Stimulated activated naive CD8-positive, alpha-beta T cell treated with anti-CD3 and anti-CD28 coated beads, Interleukin-15, amount 100 ng/mL, for 72 hours (primary cell): ENCODE measurements at regions not wholly inside any gene's neighbourhood (a gene's known extent, or its start where the extent isn't known, plus 50 kb on each side); places are given as distances from the start of the nearest gene placed in this dataset.
A peak's percentile ranks its signal among the peaks of the same experiment; 100 is the strongest.
"Not testable (repeated sequence)": the region's sequence is repeated elsewhere in the genome, so short reads cannot be mapped to it uniquely, and the experiment has no call there.

Experiments used
- ATAC-seq: fragments of 150-1000 bp; cut with Tn5 transposase; 2 replicates; pipeline ENCODE4 v1.10.0; 2021; ENCODE audit warnings: mild to moderate bottlenecking, moderate library complexity
- DNase-seq, 2 donors: peaks; one replicate each; pipeline ENCODE4 v3.0.0; 2021 to 2022
- H3K27ac Mint-ChIP-seq, 2 donors: one replicate each; pipeline ENCODE4 v1.8.0; 2022; ENCODE audit warnings: mild to moderate bottlenecking in 2 of 2, mixed read lengths in 2 of 2, moderate library complexity in 2 of 2
- H3K27me3 Mint-ChIP-seq: one replicate; pipeline ENCODE4 v1.8.0; 2022; ENCODE audit warnings: mixed read lengths
- H3K4me1 Mint-ChIP-seq: one replicate; pipeline ENCODE4 v1.8.0; 2022; ENCODE audit warnings: mild to moderate bottlenecking, mixed read lengths
- H3K4me3 Mint-ChIP-seq, 2 donors: one replicate each; pipeline ENCODE4 v1.8.0; 2022; ENCODE audit warnings: mild to moderate bottlenecking in 2 of 2, mixed read lengths in 2 of 2, moderate library complexity in 1 of 2
- H3K9me3 Mint-ChIP-seq, 2 donors: one replicate each; pipeline ENCODE4 v1.8.0; 2022; ENCODE audit warnings: mixed read lengths in 2 of 2

DNA sequence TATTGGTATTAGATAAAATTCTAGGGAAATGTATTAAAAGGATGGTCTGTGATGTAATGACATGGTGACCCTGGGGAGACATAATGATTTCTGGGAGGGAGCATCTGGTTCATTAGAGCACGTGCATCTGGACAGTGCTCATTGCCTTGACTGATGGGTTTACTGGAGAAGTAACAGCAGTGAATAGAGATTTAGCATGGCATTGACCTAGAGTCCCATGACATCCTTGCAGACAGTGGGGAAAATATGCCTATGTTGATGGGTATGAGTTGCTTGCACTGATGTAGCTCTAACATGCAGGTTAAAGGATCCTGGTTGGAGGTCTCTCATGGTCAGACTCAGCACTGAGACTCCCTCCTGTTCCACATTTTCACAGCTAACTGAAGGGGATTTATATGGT, 164.1 kb upstream of the OLIG3 start:
- Mint-ChIP-seq H3K4me3 (no peak overlapping the region), H3K27ac (no peak overlapping the region), H3K9me3 (peaks cover 0 to 13% of the 10 kb centered on the region in 2 donors), H3K4me1 (peaks cover 31% of the 10 kb centered on the region), H3K27me3 (no peaks in the 10 kb centered on the region)
- ATAC-seq (no peak), DNase-seq (no peak)

DNA sequence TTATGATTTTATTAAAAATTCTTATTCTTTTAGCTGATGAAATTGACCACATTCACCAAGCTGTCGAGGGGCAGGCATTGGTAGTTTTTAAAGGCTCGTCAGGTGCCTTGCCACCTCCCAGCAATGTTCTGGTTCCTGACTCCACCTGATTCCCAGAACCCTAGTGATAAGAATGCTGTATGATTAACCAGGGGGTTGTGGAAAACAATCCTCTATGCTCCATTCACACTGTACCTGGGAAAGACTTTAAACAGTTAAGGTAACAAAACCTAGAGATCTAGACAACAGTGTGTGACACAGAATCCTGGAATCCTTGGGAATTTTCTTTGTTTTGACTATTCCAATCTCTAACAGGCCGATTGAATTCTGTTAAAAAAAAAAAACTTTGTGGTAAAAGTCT, 165.7 kb upstream of the OLIG3 start:
- ATAC-seq (no peak), DNase-seq (no peak)
- Mint-ChIP-seq H3K27me3 (no peaks in the 10 kb centered on the region), H3K9me3 (peaks cover 0 to 5% of the 10 kb centered on the region in 2 donors), H3K4me1 (peaks cover 31% of the 10 kb centered on the region), H3K27ac (no peak overlapping the region), H3K4me3 (no peak overlapping the region)

DNA sequence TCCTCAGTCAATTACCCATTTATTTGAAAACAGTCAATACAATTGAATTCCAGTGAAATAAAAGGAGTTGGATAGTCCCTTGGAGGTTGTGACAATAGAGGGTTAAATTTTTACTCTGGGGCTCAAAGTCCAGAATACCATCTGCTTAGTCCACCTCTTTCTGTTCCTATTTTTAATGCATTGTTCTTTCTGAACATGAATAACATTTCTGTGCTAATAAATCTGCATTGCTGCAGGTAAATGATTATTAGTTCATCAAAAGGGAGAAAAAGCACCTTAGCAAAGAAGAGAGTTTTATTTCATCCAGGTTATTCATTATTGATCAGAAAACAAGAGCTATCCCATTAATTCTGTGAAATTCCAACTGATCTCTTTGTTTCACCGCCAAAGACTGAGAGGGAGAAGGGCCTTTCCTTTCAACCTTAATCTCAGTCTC, 166.1 kb upstream of the OLIG3 start:
- DNase-seq (no peak), ATAC-seq (no peak)
- Mint-ChIP-seq H3K27me3 (no peaks in the 10 kb centered on the region), H3K4me3 (no peak overlapping the region), H3K9me3 (peaks cover 0 to under 1% of the 10 kb centered on the region in 2 donors), H3K27ac (no peak overlapping the region), H3K4me1 (peaks cover 31% of the 10 kb centered on the region)

DNA sequence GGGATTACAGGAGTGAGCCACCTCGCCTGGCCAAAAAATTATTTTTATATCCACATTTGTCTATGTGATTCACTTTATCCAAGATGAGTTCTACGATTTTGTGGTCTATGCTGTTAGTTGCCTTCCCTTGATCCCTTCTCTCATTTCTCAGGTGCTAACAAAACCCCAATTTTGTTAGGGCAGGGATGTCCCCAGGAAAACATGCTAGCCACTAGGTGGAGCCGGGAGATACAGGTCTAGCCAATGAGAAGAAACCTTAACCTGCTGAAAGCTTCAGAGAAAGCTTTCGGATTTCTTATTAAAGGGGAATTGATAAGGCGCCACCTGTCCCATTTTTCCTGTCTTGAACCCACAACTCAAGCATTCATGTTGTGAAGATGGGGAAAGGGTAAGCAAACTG, 167.4 kb upstream of the OLIG3 start:
- no peaks in the 10 kb centered on the region for H3K27me3 Mint-ChIP-seq
- H3K4me3 Mint-ChIP-seq = no peak overlapping the region
- no peaks in the 10 kb centered on the region for H3K9me3 Mint-ChIP-seq
- DNase-seq (peak in 1 of 2 donors; percentile 51), ATAC-seq (no peak)
- H3K27ac Mint-ChIP-seq = no peak overlapping the region
- H3K4me1 Mint-ChIP-seq = peaks cover 32% of the 10 kb centered on the region

DNA sequence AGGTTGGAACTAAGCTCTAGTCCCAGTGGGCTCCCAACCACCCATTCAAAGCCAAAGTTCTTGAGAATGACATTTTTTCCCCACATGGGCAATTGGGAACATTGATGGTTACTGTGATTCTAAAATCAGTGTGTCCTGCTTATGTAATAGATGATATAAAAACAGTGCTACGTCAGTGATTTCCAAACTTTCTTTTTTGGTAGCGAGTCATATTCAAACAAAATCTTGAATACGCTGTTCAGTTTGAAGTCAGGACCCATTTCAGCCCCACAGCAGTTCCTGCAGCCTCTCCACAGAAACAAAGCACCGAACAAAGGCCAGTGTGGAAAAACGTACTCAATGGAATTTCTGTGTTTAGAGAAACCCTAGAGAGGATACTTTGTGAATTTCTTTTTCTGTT, 170.0 kb upstream of the OLIG3 start:
- DNase-seq (no peak), ATAC-seq (no peak)
- H3K4me3 Mint-ChIP-seq = no peak overlapping the region
- no peaks in the 10 kb centered on the region for H3K27me3 Mint-ChIP-seq
- no peak overlapping the region for H3K27ac Mint-ChIP-seq
- no peaks in the 10 kb centered on the region for H3K9me3 Mint-ChIP-seq
- H3K4me1 Mint-ChIP-seq = peaks cover 14% of the 10 kb centered on the region

DNA sequence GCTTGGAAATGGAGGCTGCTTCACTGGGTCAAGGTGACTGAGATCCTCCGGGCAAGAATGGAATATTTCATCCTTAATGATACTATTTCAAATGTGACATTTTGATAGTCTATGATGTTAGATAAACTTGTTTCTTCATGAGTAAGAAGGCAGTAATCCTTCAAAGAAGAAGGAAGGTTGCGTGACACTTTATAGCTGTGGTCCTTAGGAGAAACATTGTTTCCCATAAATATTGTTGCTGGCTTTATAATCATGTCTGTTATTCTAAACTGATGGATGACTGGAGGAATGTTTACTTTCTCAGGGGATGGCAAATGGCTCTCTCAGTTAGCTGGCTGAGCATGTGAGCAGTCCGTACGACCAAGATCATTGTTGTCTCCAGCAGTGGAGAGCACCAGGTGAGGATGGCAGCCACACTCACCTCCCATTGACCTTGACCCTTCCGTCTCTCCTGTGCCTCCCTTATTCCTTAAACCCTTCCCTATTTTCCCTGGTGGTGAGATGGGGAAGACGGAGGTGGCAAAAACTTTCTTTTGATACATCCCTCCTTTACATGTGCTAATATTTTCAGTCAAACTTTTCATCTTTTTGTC, 171.2 kb upstream of the OLIG3 start:
- Mint-ChIP-seq H3K9me3 (no peaks in the 10 kb centered on the region), H3K27me3 (peaks cover 9% of the 10 kb centered on the region), H3K4me1 (peaks cover 14% of the 10 kb centered on the region), H3K27ac (peak overlapping the region in 1 of 2 donors; percentile 88), H3K4me3 (no peak overlapping the region)
- ATAC-seq (no peak), DNase-seq (no peak)

DNA sequence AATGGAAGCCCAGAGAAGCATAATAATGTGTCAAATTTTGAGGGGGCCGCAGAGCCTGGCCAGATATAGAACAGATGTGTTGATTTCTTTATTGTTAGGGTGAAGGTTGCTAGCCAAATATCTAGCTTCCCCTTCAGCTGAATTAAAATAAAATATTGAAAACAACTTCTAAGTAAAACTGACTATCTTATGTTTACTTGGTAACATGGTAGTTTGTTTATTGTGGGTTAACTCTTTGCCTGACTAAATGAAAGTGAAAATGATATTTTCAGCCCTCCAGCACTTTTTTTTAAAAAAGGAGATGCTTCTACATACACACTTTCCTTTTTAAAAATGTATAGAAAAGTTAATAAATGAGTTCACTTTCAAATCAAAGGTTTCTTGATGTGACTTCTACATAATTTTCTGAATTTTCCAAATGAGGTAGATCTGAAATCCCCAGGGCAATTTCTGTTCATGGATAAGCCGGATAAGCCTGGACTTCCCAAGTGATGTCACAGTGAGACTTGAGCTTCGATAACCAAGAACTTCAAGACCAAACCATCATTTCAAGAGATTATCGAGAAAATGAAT, 172.1 kb upstream of the OLIG3 start:
- no peak overlapping the region for H3K4me3 Mint-ChIP-seq
- DNase-seq (no peak), ATAC-seq (no peak)
- H3K27ac Mint-ChIP-seq = no peak overlapping the region
- peaks cover 14% of the 10 kb centered on the region for H3K4me1 Mint-ChIP-seq
- H3K27me3 Mint-ChIP-seq = peaks cover 15% of the 10 kb centered on the region
- H3K9me3 Mint-ChIP-seq = peaks cover 0 to 5% of the 10 kb centered on the region in 2 donors

DNA sequence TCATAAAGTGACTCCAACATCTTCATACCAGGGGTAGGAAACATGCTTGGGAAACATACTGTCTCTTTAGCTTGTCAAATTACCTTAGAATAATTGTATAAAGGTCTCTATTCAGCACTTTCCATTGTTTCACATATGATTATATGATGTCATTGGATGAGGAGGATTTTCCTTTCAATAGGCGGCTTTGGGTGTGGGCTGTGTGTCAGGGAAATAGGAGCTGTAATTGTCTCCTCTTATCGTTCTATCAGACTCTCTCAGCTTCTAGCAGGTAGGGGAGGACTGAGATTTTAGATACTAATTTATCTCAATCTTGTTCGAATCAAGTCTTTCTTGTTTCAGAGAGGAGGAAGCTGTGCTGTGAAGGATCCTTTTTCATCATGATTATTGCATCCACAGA, 179.4 kb upstream of the OLIG3 start:
- ATAC-seq (no peak), DNase-seq (no peak)
- Mint-ChIP-seq H3K4me1 (peaks cover 24% of the 10 kb centered on the region), H3K27me3 (peaks cover 39% of the 10 kb centered on the region), H3K9me3 (peaks cover 0 to 5% of the 10 kb centered on the region in 2 donors), H3K27ac (no peak overlapping the region), H3K4me3 (no peak overlapping the region)

DNA sequence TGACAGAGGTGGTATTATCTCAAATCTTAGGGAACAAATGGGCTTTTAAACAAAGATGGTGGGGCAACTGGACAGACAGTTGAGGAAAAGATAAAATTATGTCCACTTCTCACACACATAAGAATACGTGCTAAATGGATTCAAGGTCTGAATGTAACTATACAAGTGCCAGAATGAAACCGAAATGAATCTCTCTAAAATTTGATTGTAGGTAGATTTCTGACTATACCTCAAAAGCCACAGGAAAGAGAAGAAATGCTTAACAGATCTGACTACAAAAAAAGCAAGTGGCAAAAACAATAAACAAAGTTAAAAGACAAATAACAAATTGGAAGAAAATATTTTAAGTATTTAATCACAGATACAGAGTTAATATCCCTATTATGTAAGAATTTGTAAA, 182.7 kb upstream of the OLIG3 start:
- H3K27me3 Mint-ChIP-seq = peaks cover 23% of the 10 kb centered on the region
- H3K4me1 Mint-ChIP-seq = peaks cover 43% of the 10 kb centered on the region
- DNase-seq (no peak), ATAC-seq (peak; percentile 75)
- H3K9me3 Mint-ChIP-seq = peaks cover 0 to 4% of the 10 kb centered on the region in 2 donors
- H3K4me3 Mint-ChIP-seq = peak overlapping the region; percentile 34 to 85
- H3K27ac Mint-ChIP-seq = peak overlapping the region in 1 of 2 donors; percentile 14

DNA sequence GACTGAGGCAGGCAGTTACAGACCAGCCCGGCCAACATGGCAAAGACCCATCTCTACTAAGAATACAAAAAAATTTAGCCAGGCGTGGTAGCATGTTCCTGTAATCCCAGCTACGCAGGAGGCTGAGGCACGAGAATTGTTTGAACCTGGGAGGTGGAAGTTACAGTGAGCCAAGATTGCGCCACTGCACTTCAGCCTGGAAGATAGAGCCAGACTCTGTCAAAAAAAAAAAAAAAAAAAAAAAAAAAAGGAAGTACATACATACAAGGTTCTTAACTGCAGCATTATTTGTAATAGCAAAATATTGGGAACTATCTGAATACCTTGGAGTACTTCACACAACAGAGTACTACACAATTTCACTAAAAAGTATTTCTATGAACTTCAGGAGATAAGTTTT, 183.5 kb upstream of the OLIG3 start:
- ATAC-seq (no peak), DNase-seq (no peak)
- peaks cover 43% of the 10 kb centered on the region for H3K4me1 Mint-ChIP-seq
- no peak overlapping the region for H3K27ac Mint-ChIP-seq
- peaks cover 0 to 4% of the 10 kb centered on the region in 2 donors for H3K9me3 Mint-ChIP-seq
- peak overlapping the region; percentile 4 to 85 for H3K4me3 Mint-ChIP-seq
- H3K27me3 Mint-ChIP-seq = peaks cover 23% of the 10 kb centered on the region

DNA sequence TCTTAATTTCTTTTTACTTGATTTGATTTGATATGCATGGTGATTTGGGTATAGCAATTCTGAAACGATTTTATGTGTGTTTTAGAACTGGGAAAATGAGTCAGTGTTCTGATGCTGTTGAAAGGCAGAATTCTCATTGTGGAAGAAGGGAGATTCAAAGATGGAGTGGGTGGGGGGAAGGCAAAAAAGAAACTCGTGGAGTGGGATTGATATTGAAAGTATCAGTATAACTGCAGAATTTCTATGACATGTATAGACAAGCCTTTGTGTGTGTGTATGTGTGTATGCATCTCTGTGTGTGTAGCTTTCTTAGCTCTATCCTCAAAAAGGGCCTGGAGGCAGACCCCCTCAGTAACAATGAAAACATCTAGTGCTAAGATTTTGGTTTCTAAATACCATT, 184.3 kb upstream of the OLIG3 start:
- Mint-ChIP-seq H3K27ac (peak overlapping the region; percentile 1 to 69), H3K4me3 (peak overlapping the region; percentile 4 to 8), H3K9me3 (peaks cover 0 to 4% of the 10 kb centered on the region in 2 donors), H3K4me1 (peaks cover 43% of the 10 kb centered on the region), H3K27me3 (peaks cover 18% of the 10 kb centered on the region)
- DNase-seq (peak in 1 of 2 donors; percentile 23), ATAC-seq (peak; percentile 81)

DNA sequence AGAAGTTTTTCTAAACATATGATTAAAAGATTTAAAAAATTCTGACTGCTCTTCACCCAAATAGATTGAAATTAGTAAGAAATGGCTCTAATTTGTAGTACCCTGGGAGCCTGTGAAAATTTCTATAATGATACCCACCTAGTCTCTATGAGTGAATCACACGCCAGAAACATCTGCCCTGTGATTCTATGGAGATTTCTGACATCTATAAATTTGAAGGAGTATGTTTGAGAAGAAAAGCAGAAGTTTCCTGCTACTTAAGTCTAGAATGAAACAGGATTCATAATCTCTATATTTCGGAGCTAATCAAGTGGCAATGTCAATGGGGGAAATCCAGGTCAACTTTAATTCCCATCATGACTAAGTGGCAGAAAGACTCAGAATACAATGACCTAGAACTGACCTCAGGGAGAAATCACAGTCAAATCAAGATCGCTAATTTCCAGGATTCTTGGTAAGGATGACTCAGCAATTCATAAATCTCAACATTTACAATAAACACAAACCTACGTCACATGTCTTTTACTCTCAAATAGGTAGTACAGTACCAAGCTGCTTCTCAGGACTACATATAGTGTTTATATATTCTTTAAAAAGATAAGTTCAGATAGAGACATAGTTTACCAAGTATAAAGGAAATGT, 186.2 kb upstream of the TNFAIP3 start:
- peaks cover 0 to 4% of the 10 kb centered on the region in 2 donors for H3K9me3 Mint-ChIP-seq
- ATAC-seq (peak; percentile 62), DNase-seq (no peak)
- peak overlapping the region in 1 of 2 donors; percentile 40 for H3K4me3 Mint-ChIP-seq
- no peak overlapping the region for H3K27ac Mint-ChIP-seq
- peaks cover 20% of the 10 kb centered on the region for H3K27me3 Mint-ChIP-seq
- peaks cover 53% of the 10 kb centered on the region for H3K4me1 Mint-ChIP-seq

DNA sequence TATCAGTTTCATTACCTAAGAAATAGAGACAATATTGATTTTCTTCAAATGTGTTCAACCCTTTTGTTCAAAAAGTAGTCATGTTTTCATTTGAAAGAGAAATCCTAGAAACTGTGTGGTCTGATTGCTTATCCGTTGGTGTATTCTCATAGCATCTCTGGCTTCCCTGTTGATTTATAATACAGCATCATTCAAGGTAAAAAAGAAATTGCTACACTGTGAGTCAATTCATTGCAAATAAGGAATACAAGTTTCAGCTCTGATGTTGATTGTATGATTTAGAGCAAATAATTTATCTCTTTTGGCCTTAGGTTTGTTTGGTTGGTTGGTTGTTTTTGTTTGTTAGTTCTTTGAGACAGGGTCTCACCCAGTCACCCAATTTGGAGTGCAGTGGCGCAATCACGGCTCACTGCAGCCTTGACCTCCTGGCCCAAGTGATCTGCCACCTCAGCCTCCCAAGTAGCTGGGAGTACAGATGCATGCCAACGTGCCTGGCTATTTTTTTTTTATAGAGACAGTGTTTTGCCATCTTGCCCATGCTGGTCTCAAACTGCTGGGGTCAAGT, 185.5 kb upstream of the TNFAIP3 start:
- no peak overlapping the region for H3K27ac Mint-ChIP-seq
- ATAC-seq (no peak), DNase-seq (no peak)
- peaks cover 50% of the 10 kb centered on the region for H3K4me1 Mint-ChIP-seq
- H3K4me3 Mint-ChIP-seq = no peak overlapping the region
- peaks cover 0 to 4% of the 10 kb centered on the region in 2 donors for H3K9me3 Mint-ChIP-seq
- H3K27me3 Mint-ChIP-seq = peaks cover 21% of the 10 kb centered on the region

DNA sequence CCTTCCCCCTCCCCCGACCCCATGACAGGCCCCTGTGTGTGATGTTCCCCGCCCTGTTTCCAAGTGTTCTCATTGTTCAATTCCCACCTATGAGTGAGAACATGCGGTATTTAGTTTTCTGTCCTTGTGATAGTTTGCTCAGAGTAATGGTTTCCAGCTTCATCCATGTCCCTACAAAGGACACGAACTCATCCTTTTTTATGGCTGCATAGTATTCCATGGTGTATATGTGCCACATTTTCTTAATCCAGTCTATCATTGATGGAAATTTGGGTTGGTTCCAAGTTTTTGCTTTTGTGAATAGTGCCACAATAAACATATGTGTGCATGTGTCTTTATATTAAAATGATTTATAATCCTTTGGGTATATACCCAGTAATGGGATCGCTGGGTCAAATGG, 184.4 kb upstream of the TNFAIP3 start:
- ATAC-seq, H3K27ac Mint-ChIP-seq, H3K9me3 Mint-ChIP-seq, H3K4me3 Mint-ChIP-seq, DNase-seq: not testable (repeated sequence)
- Mint-ChIP-seq H3K4me1 (peaks cover 45% of the 10 kb centered on the region), H3K27me3 (peaks cover 28% of the 10 kb centered on the region)

DNA sequence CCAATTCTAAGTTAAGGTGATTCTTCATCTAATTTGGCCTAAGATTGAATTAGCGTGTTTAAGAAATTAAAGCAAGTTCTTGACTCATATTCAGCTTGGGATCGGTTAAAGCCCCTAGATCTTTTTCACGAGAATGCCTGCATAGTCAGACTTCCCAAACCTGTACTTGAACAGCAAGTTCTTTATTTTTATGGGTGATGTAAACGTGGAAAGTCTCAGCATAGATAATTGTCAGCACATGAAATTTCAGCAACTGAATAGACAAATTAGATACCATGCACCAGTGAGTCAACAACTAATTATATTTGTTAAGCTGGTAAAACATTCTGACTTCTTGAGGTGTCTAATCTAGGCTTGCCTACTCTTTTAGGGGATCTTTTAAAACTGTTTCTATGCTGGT, 183.1 kb upstream of the TNFAIP3 start:
- Mint-ChIP-seq H3K4me3 (no peak overlapping the region), H3K9me3 (peaks cover 0 to 4% of the 10 kb centered on the region in 2 donors), H3K4me1 (peaks cover 44% of the 10 kb centered on the region), H3K27ac (no peak overlapping the region), H3K27me3 (peaks cover 35% of the 10 kb centered on the region)
- DNase-seq (no peak), ATAC-seq (no peak)

DNA sequence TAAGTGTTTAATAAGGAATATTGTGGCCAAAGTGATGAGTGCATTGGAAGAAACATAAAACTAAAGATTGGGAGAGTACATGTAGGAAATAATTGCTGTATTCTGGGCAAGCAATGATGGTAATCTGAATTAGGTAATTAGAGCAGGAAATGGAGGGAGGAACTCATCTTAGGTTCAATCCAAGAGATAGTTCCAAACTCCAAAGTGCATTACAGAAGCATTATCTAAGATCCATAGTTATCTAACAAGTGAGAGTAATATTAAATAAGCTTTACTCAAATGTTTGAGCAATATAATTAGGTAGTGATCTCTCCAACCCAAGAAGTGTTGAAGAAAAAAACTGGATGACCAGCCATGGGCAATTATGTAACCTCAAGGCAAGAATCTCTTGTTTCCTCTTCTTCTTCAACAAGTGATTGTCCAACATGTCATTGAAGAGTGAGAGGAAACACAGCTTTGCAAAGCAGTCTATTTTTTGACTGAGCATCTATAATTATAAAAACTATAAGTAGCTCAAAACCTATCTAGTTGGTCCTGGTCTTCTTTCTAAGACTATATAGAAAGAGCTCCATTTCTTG, 181.2 kb upstream of the TNFAIP3 start:
- ATAC-seq (no peak), DNase-seq (no peak)
- Mint-ChIP-seq H3K9me3 (no peaks in the 10 kb centered on the region), H3K27me3 (peaks cover 35% of the 10 kb centered on the region), H3K27ac (no peak overlapping the region), H3K4me1 (peaks cover 30% of the 10 kb centered on the region), H3K4me3 (no peak overlapping the region)
